GM18858 (cell line): ENCODE measurements at regions not wholly inside any gene's neighbourhood (a gene's known extent, or its start where the extent isn't known, plus 50 kb on each side); places are given as distances from the start of the nearest gene placed in this dataset.
"Not testable (repeated sequence)": the region's sequence is repeated elsewhere in the genome, so short reads cannot be mapped to it uniquely, and the experiment has no call there.

ENCODE experiments used
- ATAC-seq: cut with Tn5 transposase; IDR thresholded peaks from one replicate; pipeline ENCODE4 v1.9.1; 2021; ENCODE audit not compliant: unreplicated experiment

GRCh38 chr1:238779716-238780115, 606.7 kb upstream of the CHRM3 start:
- ATAC-seq, result no peak

- ATAC-seq, result no peak
These were observed 608.3 kb upstream of the CHRM3 start for GRCh38 chr1:238778113-238778512.

- no peak for ATAC-seq
These were observed 608.8 kb upstream of the CHRM3 start for GRCh38 chr1:238777551-238777950.

GRCh38 chr1:238776126-238776525, 610.2 kb upstream of the CHRM3 start:
- ATAC-seq, result no peak

GRCh38 chr1:238772322-238772721, 614.0 kb upstream of the CHRM3 start:
- ATAC-seq, result no peak

- ATAC-seq, result no peak
These were observed 619.0 kb upstream of the CHRM3 start for GRCh38 chr1:238767321-238767720.

- no peak for ATAC-seq
These were observed 621.6 kb upstream of the CHRM3 start for GRCh38 chr1:238764779-238765178.

- no peak for ATAC-seq
These were observed 633.1 kb upstream of the CHRM3 start for GRCh38 chr1:238753252-238753651.

- ATAC-seq, result no peak
These were observed 634.0 kb upstream of the CHRM3 start for GRCh38 chr1:238752327-238752726.

- no peak for ATAC-seq
These were observed 641.3 kb upstream of the CHRM3 start for GRCh38 chr1:238745069-238745468.

GRCh38 chr1:238738892-238739291, 647.5 kb upstream of the CHRM3 start:
- ATAC-seq, result no peak

GRCh38 chr1:238727670-238728069, 658.7 kb upstream of the CHRM3 start:
- no peak for ATAC-seq

- no peak for ATAC-seq
These were observed 663.6 kb upstream of the CHRM3 start for GRCh38 chr1:238722812-238723211.

- ATAC-seq, result no peak
These were observed 675.7 kb upstream of the CHRM3 start for GRCh38 chr1:238710697-238711096.

GRCh38 chr1:238701024-238701423, 685.3 kb upstream of the CHRM3 start:
- no peak for ATAC-seq

GRCh38 chr1:238690415-238690814, 696.0 kb upstream of the CHRM3 start:
- no peak for ATAC-seq

GRCh38 chr1:238684576-238684975, 701.8 kb upstream of the CHRM3 start:
- not testable (repeated sequence) for ATAC-seq

GRCh38 chr1:238681451-238681850, 704.9 kb upstream of the CHRM3 start:
- no peak for ATAC-seq

GRCh38 chr1:238681021-238681420, 705.3 kb upstream of the CHRM3 start:
- no peak for ATAC-seq

- no peak for ATAC-seq
These were observed 708.8 kb upstream of the CHRM3 start for GRCh38 chr1:238677567-238677966.

GRCh38 chr1:238675221-238675620, 711.1 kb upstream of the CHRM3 start:
- ATAC-seq, result no peak

GRCh38 chr1:238674316-238674715, 712.1 kb upstream of the CHRM3 start:
- no peak for ATAC-seq

GRCh38 chr1:238673561-238673960, 712.8 kb upstream of the CHRM3 start:
- ATAC-seq, result no peak

GRCh38 chr1:238672806-238673205, 713.6 kb upstream of the CHRM3 start:
- no peak for ATAC-seq
